ENCODE measurements at regions not wholly inside any gene's neighbourhood (a gene's known extent, or its start where the extent isn't known, plus 50 kb on each side); places are given as distances from the start of the nearest gene placed in this dataset.

GRCh38 chr9:78486661-78487060, 189.7 kb downstream of the PSAT1 start:
- DNase-seq (ENCODE audit: extremely low spot score, insufficient read length, low read depth) (no peak), FAIRE-seq (no peak)

- FAIRE-seq (no peak), DNase-seq (ENCODE audit: extremely low spot score, insufficient read length, low read depth) (no peak)
These were observed 193.3 kb downstream of the PSAT1 start for GRCh38 chr9:78490231-78490630.

GRCh38 chr9:78491402-78491801, 194.5 kb downstream of the PSAT1 start:
- no peak for DNase-seq (ENCODE audit: extremely low spot score, insufficient read length, low read depth)

GRCh38 chr9:78493166-78493742, 196.3 kb downstream of the PSAT1 start:
- FAIRE-seq, result no peak
- DNase-seq (ENCODE audit: extremely low spot score, insufficient read length, low read depth), result no peak

More at GRCh38 chr9:78491402-78491801, 194.5 kb downstream of the PSAT1 start:
- FAIRE-seq, result no peak

GRCh38 chr9:78502566-78502965, 205.6 kb downstream of the PSAT1 start:
- no peak for DNase-seq (ENCODE audit: extremely low spot score, insufficient read length, low read depth)
- no peak for FAIRE-seq

GRCh38 chr9:78505546-78505945, 208.6 kb downstream of the PSAT1 start:
- FAIRE-seq, result no peak
- DNase-seq (ENCODE audit: extremely low spot score, insufficient read length, low read depth), result no peak

- DNase-seq (ENCODE audit: extremely low spot score, insufficient read length, low read depth) (no peak), FAIRE-seq (no peak)
These were observed 210.1 kb downstream of the PSAT1 start for GRCh38 chr9:78507037-78507436.

GRCh38 chr9:78510035-78510434, 213.1 kb downstream of the PSAT1 start:
- DNase-seq (ENCODE audit: extremely low spot score, insufficient read length, low read depth), result no peak
- FAIRE-seq, result no peak

- FAIRE-seq, result no peak
- DNase-seq (ENCODE audit: extremely low spot score, insufficient read length, low read depth), result no peak
These were observed 218.2 kb downstream of the PSAT1 start for GRCh38 chr9:78515108-78515507.

- FAIRE-seq (no peak), DNase-seq (ENCODE audit: extremely low spot score, insufficient read length, low read depth) (no peak)
These were observed 222.9 kb downstream of the PSAT1 start for GRCh38 chr9:78519786-78520185.

GRCh38 chr9:78521680-78522079, 224.8 kb downstream of the PSAT1 start:
- DNase-seq (ENCODE audit: extremely low spot score, insufficient read length, low read depth), result no peak
- no peak for FAIRE-seq

- DNase-seq (ENCODE audit: extremely low spot score, insufficient read length, low read depth), result no peak
- no peak for FAIRE-seq
These were observed 229.1 kb downstream of the PSAT1 start for GRCh38 chr9:78525986-78526560.

GRCh38 chr9:78533500-78533899, 236.6 kb downstream of the PSAT1 start:
- FAIRE-seq, result no peak
- DNase-seq (ENCODE audit: extremely low spot score, insufficient read length, low read depth), result no peak

GRCh38 chr9:78539188-78539587, 242.3 kb downstream of the PSAT1 start:
- no peak for FAIRE-seq
- no peak for DNase-seq (ENCODE audit: extremely low spot score, insufficient read length, low read depth)

GRCh38 chr9:78539904-78540303, 243.0 kb downstream of the PSAT1 start:
- no peak for FAIRE-seq

GRCh38 chr9:78541868-78542443, 245.0 kb downstream of the PSAT1 start:
- FAIRE-seq (no peak), DNase-seq (ENCODE audit: extremely low spot score, insufficient read length, low read depth) (no peak)

More at GRCh38 chr9:78539904-78540303, 243.0 kb downstream of the PSAT1 start:
- DNase-seq (ENCODE audit: extremely low spot score, insufficient read length, low read depth), result no peak

- no peak for FAIRE-seq
- DNase-seq (ENCODE audit: extremely low spot score, insufficient read length, low read depth), result no peak
These were observed 245.7 kb downstream of the PSAT1 start for GRCh38 chr9:78542491-78543181.

GRCh38 chr9:78543353-78543752, 246.4 kb downstream of the PSAT1 start:
- no peak for DNase-seq (ENCODE audit: extremely low spot score, insufficient read length, low read depth)
- no peak for FAIRE-seq

- FAIRE-seq (no peak), DNase-seq (ENCODE audit: extremely low spot score, insufficient read length, low read depth) (no peak)
These were observed 247.3 kb downstream of the PSAT1 start for GRCh38 chr9:78544230-78544629.

- no peak for FAIRE-seq
- no peak for DNase-seq (ENCODE audit: extremely low spot score, insufficient read length, low read depth)
These were observed 250.9 kb downstream of the PSAT1 start for GRCh38 chr9:78547831-78548230.

GRCh38 chr9:78548670-78549069, 251.7 kb downstream of the PSAT1 start:
- no peak for FAIRE-seq
- no peak for DNase-seq (ENCODE audit: extremely low spot score, insufficient read length, low read depth)
